GM18861 (cell line): ENCODE measurements at regions not wholly inside any gene's neighbourhood (a gene's known extent, or its start where the extent isn't known, plus 50 kb on each side); places are given as distances from the start of the nearest gene placed in this dataset.

Source experiments
- ATAC-seq: cut with Tn5 transposase; IDR thresholded peaks from one replicate; pipeline ENCODE4 v1.9.1; 2021; ENCODE audit not compliant: unreplicated experiment

GRCh38 chr5:168215646-168216045 lies 75.8 kb upstream of the WWC1 start:
- ATAC-seq: no peak

DNA sequence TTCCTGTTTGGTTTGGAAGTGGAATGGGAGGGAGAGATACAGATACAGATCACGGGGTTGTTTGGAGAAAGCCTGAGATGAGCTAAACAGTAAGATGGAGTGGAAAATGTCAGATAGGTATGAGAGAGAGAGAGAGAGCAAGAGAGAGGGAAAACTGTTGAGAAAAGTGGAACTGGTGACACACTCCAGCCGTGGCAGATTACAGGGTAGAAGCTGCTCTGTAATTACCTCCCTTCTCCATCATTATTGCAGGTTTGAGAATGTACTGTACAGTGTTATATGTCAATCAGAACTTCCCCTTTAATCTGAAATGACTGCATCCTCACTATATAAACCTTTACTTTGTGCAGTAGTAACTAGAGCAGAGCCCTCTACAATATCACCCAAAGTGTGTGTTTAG lies 74.5 kb upstream of the WWC1 start:
- ATAC-seq: no peak

DNA sequence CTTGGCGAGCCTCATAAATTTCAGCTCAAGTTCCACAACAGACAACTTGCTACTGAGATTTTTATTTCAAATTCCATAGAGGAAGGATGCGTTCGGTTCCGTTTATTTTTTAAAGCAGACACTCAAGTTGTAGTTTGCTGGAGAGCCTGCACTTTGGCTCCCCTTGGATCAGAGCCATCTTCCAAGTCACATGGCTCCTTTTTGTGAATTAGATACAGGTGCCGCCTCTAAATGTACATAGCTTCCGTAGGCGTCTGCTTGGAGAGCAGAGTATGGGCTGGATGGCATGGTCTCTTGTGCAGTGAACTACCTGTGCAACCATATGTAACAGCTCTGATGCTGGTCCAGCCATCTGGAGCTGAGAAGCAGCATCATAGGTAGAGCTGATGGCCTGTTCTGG lies 73.9 kb upstream of the WWC1 start:
- no peak for ATAC-seq

DNA sequence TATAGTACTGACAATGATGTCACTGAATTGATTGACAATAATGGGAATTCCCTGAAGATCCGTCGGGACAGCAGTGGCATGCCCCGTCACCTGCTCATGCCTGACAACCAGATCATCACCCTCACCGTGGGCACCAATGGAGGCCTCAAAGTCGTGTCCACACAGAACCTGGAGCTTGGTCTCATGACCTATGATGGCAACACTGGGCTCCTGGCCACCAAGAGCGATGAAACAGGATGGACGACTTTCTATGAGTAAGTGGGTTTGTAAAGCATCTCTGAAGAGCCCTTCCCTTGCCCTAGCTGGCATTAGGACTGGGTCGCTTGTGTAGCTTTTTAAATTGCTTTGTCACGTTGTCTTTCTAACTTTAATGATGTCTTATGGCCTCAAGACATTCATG lies 72.7 kb upstream of the WWC1 start:
- no peak for ATAC-seq

GRCh38 chr5:168219515-168220410 lies 71.7 kb upstream of the WWC1 start:
- peak; percentile 91 for ATAC-seq

GRCh38 chr5:168224085-168224484 lies 67.4 kb upstream of the WWC1 start:
- no peak for ATAC-seq

DNA sequence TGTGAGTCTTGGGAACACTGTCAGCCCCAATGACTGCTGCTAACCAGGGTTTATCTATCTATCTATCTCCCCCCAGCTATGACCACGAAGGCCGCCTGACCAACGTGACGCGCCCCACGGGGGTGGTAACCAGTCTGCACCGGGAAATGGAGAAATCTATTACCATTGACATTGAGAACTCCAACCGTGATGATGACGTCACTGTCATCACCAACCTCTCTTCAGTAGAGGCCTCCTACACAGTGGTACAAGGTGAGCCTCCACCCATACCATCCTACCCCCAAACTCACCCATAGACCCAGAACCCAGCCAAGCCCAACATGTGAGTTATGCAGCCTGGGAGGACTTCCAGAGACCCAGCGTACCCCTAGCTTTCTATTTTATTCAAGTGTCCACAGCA lies 65.4 kb upstream of the WWC1 start:
- ATAC-seq: no peak

DNA sequence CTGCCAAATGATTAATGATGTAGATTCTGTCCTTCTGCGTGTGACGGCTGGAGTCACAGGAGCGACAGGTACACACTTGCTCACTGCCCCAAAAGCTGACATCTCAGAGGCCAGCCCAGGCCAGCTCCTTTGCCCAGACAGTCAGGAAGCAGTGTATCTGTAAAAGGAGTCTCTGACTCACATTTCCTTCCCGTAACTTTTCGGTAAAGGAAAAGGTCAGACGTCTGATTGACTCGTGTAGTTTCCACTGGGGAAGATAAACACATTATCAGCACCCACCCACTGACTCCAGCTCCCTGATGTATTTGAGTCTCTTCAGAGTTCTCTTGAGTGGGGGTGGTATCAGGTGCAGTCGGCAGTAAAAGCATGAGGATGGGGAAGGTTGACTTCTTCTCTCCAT lies 64.4 kb upstream of the WWC1 start:
- no peak for ATAC-seq

DNA sequence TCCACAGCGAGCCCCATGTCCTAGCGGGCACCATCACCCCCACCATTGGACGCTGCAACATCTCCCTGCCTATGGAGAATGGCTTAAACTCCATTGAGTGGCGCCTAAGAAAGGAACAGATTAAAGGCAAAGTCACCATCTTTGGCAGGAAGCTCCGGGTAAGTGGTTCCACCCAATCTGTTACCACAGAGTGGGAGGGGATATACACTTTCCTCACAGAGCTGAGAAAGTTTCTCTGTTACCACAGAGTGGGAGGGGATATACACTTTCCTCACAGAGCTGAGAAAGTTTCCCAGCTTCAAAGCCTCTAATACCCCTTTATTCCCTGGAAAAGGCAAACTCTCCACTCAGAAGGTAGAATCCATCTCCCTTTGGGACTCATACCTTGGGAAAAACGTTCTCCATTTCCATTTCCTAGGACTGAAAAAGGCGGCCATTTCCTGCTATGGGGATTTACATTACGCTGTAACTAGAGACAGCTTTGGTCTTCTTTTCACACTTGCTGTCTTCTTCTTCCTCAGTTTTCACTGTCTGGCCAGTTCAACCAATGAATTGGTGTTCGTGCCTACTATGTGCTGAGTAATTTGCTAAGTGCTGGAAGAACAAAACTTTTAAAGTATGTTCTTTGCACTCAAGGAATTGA lies 63.4 kb upstream of the WWC1 start:
- ATAC-seq: peak; percentile 100

DNA sequence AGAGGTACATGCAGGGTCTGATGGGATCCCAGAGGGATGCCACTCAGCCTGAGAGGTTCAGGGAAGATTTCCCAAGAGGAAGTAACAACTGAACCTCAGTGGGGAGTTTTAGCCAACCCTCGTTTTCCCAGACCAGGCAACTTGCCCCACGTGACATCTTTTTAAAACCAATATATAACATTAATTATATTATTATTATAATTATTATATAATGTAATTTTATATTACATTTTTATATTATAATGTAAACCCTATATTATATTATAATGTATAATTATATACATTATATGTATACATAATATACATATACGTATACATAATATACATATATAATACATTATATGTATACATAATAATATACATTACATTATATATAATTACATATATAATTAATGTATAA lies 62.8 kb upstream of the WWC1 start:
- no peak for ATAC-seq

DNA sequence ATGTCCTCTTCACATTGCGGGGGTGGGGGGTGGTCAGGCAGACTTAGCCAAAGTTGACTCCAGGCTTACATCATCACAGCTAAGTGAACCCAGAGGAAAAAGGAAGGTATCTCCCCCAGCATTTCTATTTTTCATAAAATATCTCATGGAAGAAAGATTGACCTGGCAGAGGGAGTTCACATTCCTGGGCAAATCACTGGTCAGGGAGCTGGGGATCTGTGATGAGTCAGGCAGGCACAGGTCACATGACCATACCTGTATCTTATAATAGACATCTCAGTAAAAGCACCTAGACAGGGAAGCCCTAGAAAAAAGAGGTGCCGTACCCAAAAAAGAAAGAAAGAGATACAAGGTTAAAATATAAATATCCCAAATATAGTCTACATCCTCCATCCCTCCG lies 57.3 kb upstream of the WWC1 start:
- no peak for ATAC-seq

- ATAC-seq: no peak
Observed at GRCh38 chr5:168238463-168238862, 53.0 kb upstream of the WWC1 start.

DNA sequence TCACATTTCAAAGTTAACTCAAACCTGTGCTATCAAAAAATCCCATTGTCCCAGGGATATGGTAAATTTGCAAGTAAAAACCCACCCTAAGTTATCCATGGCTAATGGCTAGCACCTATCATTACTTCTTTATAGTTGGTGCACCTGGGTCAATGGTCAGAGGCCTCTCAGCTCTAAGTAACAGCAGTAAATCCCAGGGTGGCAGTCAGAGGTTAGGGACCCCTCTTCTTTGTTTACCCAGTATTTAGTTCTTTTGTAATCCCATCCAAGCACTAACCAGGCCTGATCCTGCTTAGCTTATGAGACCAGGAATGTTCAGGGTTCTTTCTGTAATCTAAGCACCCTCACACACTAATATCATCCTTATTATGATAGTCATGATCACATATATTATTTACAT lies 52.1 kb upstream of the WWC1 start:
- ATAC-seq: no peak
